Astrocyte (in vitro differentiated cells and primary cell): ENCODE measurements at regions not wholly inside any gene's neighbourhood (a gene's known extent, or its start where the extent isn't known, plus 50 kb on each side); places are given as distances from the start of the nearest gene placed in this dataset.

Source experiments
- DNase-seq: peaks from one replicate; pipeline ENCODE4 v3.0.0-alpha.2; 2010; ENCODE audit warnings: low read depth
- FAIRE-seq: peaks from 2 replicates; lab custom pipeline; 2011; peaks lifted over from hg19 to GRCh38; lab: Jason Lieb, UNC
- H2AFZ ChIP-seq: 2 replicates; pipeline ENCODE4 v1.6.0; 2012; ENCODE audit warnings: low read depth, low read length, inconsistent platforms
- H3K27ac ChIP-seq: 2 replicates; pipeline ENCODE4 v1.5.1; 2011; ENCODE audit warnings: low read depth, low read length, inconsistent platforms
- H3K27me3 ChIP-seq: 2 replicates; pipeline ENCODE4 v1.6.0; 2011; ENCODE audit warnings: low read length, inconsistent platforms; ENCODE audit not compliant: insufficient read depth
- H3K36me3 ChIP-seq: 2 replicates; pipeline ENCODE4 v1.5.1; 2011; ENCODE audit warnings: low read length, inconsistent platforms; ENCODE audit not compliant: insufficient read depth
- H3K4me1 ChIP-seq: 2 replicates; pipeline ENCODE4 v1.5.1; 2011; ENCODE audit warnings: low read length, inconsistent platforms; ENCODE audit not compliant: insufficient read depth
- H3K4me2 ChIP-seq: 2 replicates; pipeline ENCODE4 v1.6.0; 2012; ENCODE audit warnings: low read length, inconsistent platforms
- H3K4me3 ChIP-seq: 2 replicates; pipeline ENCODE4 v1.5.1; 2011; ENCODE audit warnings: low read depth, mild to moderate bottlenecking, low read length, inconsistent platforms; ENCODE audit not compliant: insufficient read depth
- H3K79me2 ChIP-seq: 2 replicates; pipeline ENCODE4 v1.6.0; 2012; ENCODE audit warnings: mild to moderate bottlenecking, low read length, inconsistent platforms; ENCODE audit not compliant: insufficient read depth
- H3K9ac ChIP-seq: 2 replicates; pipeline ENCODE4 v1.6.0; 2012; ENCODE audit warnings: mild to moderate bottlenecking, low read length, inconsistent platforms
- H3K9me3 ChIP-seq: 2 replicates; pipeline ENCODE4 v1.5.1; 2012; ENCODE audit warnings: low read depth, mild to moderate bottlenecking, low read length, inconsistent platforms; ENCODE audit not compliant: insufficient read depth
- H4K20me1 ChIP-seq: 2 replicates; pipeline ENCODE4 v1.6.0; 2012; ENCODE audit warnings: low read length, inconsistent platforms; ENCODE audit not compliant: insufficient read depth
- H3K27ac Mint-ChIP-seq: one replicate; pipeline ENCODE4 v1.8.0; 2021; ENCODE audit warnings: mild to moderate bottlenecking, mixed read lengths; ENCODE audit not compliant: unreplicated experiment
- H3K27me3 Mint-ChIP-seq: one replicate; pipeline ENCODE4 v1.8.0; 2021; ENCODE audit warnings: low read depth, mixed read lengths; ENCODE audit not compliant: unreplicated experiment
- H3K36me3 Mint-ChIP-seq: one replicate; pipeline ENCODE4 v1.8.0; 2021; ENCODE audit warnings: low read depth, mixed read lengths; ENCODE audit not compliant: unreplicated experiment
- H3K4me1 Mint-ChIP-seq: one replicate; pipeline ENCODE4 v1.8.0; 2021; ENCODE audit warnings: low read depth, mixed read lengths; ENCODE audit not compliant: unreplicated experiment
- H3K4me3 Mint-ChIP-seq: one replicate; pipeline ENCODE4 v1.8.0; 2021; ENCODE audit warnings: mild to moderate bottlenecking, moderate library complexity, mixed read lengths; ENCODE audit not compliant: unreplicated experiment
- H3K9me3 Mint-ChIP-seq: one replicate; pipeline ENCODE4 v1.8.0; 2021; ENCODE audit warnings: mild to moderate bottlenecking, mixed read lengths; ENCODE audit not compliant: unreplicated experiment
- EZH2 ChIP-seq: IDR thresholded peaks from 2 replicates; pipeline ENCODE4 v1.6.1; 2012; ENCODE audit warnings: mild to moderate bottlenecking, low read length, inconsistent platforms; ENCODE audit not compliant: insufficient read depth
- TF ChIP-seq, protein P1 (sequence below): IDR thresholded peaks from 2 replicates; pipeline ENCODE4 v1.5.1; 2011; ENCODE audit warnings: low read depth, mild to moderate bottlenecking, inconsistent platforms, low read length, moderate library complexity; ENCODE audit not compliant: insufficient read depth

DNA sequence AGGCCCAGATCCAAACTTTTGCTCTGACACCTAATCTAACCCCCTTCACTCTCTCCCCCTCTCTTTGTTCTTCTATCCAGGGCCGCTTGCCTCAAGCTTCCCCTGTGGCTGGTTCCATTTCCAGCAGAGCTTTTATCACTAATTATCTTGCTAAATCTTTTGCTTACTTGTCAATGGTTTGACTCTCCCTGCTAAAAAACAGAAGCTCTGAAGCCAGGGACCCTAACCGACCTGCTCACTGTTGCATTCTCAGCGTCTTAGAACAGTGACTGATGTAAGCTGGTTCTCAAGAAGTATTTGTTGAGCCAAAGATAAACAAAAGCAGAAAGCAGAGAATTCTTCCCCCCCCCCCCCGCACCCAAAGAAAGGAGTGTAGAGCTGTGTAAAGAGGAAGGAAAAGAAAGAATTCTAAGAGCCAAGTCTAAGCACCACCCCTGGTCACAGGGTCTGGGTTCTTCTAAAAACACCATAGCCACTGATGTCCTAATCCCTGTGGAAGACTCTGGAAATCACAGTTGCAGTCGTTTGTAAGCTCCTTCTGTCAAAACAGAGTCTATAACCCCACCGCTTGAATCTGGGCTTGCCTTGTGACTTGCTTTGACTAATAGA, 385.8 kb downstream of the MED13L start:
- H3K36me3 ChIP-seq = no peaks in the 10 kb centered on the region
- FAIRE-seq (no peak), DNase-seq (no peak)
- H2AFZ ChIP-seq = no peak overlapping the region
- H3K4me1 Mint-ChIP-seq = no peaks in the 10 kb centered on the region
- no peaks in the 10 kb centered on the region for H3K79me2 ChIP-seq
- H3K27ac Mint-ChIP-seq = no peak overlapping the region
- no peak overlapping the region for H3K27ac ChIP-seq
- no peak overlapping the region for H3K9ac ChIP-seq
- H3K4me3 ChIP-seq = no peak overlapping the region
- H3K36me3 Mint-ChIP-seq = no peaks in the 10 kb centered on the region
- H3K4me3 Mint-ChIP-seq = no peak overlapping the region
- no peaks in the 10 kb centered on the region for H3K27me3 ChIP-seq
- peaks cover 2% of the 10 kb centered on the region for H3K9me3 Mint-ChIP-seq
- H4K20me1 ChIP-seq = no peaks in the 10 kb centered on the region
- H3K9me3 ChIP-seq = no peaks in the 10 kb centered on the region
- no peak overlapping the region for H3K4me2 ChIP-seq
- peaks cover 25% of the 10 kb centered on the region for H3K27me3 Mint-ChIP-seq
- H3K4me1 ChIP-seq = no peaks in the 10 kb centered on the region
- TF ChIP-seq, protein P1, sequence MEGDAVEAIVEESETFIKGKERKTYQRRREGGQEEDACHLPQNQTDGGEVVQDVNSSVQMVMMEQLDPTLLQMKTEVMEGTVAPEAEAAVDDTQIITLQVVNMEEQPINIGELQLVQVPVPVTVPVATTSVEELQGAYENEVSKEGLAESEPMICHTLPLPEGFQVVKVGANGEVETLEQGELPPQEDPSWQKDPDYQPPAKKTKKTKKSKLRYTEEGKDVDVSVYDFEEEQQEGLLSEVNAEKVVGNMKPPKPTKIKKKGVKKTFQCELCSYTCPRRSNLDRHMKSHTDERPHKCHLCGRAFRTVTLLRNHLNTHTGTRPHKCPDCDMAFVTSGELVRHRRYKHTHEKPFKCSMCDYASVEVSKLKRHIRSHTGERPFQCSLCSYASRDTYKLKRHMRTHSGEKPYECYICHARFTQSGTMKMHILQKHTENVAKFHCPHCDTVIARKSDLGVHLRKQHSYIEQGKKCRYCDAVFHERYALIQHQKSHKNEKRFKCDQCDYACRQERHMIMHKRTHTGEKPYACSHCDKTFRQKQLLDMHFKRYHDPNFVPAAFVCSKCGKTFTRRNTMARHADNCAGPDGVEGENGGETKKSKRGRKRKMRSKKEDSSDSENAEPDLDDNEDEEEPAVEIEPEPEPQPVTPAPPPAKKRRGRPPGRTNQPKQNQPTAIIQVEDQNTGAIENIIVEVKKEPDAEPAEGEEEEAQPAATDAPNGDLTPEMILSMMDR = no peak
- TF ChIP-seq EZH2 = no peak

DNA sequence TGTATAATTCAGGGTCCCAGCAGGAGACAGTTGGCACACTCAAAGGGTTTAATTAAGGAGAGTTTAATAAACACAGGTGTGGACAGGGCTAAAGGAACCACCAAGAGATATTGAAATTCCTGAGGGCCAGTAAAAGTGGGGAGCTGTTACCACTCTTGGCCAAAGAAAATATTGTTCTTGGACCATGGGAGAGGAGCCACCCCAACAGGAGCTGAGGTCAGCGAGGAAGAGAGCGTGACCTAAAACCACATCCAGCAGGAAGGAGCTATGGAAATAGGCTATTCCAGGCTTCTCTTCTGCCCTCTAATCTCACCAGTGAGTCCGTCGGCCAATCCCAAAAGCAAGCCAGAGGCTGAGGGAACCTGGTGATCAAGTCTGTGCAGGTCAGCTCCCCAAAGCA, 390.8 kb downstream of the MED13L start:
- no peaks in the 10 kb centered on the region for H3K4me1 Mint-ChIP-seq
- Histone ChIP-seq H3K79me2 (no peaks in the 10 kb centered on the region), H3K4me1 (no peaks in the 10 kb centered on the region), H2AFZ (no peak overlapping the region), H3K9ac (no peak overlapping the region), H4K20me1 (no peaks in the 10 kb centered on the region), H3K27ac (no peak overlapping the region), H3K9me3 (no peaks in the 10 kb centered on the region), H3K4me2 (no peak overlapping the region), H3K4me3 (no peak overlapping the region), H3K36me3 (no peaks in the 10 kb centered on the region), H3K27me3 (no peaks in the 10 kb centered on the region)
- H3K27me3 Mint-ChIP-seq = peaks cover 5% of the 10 kb centered on the region
- DNase-seq (no peak), FAIRE-seq (no peak)
- no peak overlapping the region for H3K4me3 Mint-ChIP-seq
- no peaks in the 10 kb centered on the region for H3K36me3 Mint-ChIP-seq
- H3K27ac Mint-ChIP-seq = no peak overlapping the region
- no peaks in the 10 kb centered on the region for H3K9me3 Mint-ChIP-seq
- TF ChIP-seq, protein P1 = no peak
- no peak for TF ChIP-seq EZH2

DNA sequence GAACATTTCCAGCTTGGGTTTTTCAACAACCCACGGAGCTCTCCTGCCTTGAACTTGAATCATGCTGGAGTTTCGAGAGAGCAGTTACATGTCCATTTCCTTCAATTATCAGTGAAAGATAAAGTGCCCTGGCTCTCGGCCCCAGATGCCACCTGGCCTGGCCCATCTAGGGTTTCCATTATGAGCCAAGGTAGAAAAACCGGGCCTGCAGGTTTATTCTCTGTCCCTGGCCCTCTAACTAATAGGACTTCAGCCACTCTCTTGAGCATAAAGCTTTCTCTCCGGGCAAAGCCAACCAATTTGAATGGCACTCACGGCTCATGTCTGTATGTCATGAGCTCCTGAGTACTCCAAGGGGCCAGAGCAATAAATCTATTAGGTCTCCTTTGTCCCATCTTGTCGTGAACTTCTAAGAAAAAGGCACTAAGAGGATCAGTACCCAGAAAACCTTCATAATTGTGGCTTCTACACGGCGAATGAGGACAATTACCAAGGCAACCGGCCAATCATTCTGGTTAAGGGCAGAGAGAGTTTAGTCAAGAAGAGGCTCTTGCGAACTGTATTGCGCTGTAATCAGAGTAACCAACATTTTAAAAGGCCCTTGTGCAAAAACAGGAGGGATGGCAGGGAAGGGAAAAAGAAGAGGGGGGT, 392.3 kb downstream of the MED13L start:
- Histone ChIP-seq H3K4me3 (no peak overlapping the region), H3K4me2 (no peak overlapping the region), H3K27me3 (no peaks in the 10 kb centered on the region), H3K4me1 (no peaks in the 10 kb centered on the region), H4K20me1 (no peaks in the 10 kb centered on the region), H3K9me3 (no peaks in the 10 kb centered on the region), H3K36me3 (no peaks in the 10 kb centered on the region), H2AFZ (no peak overlapping the region), H3K9ac (no peak overlapping the region), H3K27ac (no peak overlapping the region), H3K79me2 (no peaks in the 10 kb centered on the region)
- no peak for DNase-seq
- Mint-ChIP-seq H3K4me1 (no peaks in the 10 kb centered on the region), H3K27me3 (peaks cover 5% of the 10 kb centered on the region), H3K4me3 (no peak overlapping the region), H3K9me3 (peaks cover 5% of the 10 kb centered on the region), H3K27ac (no peak overlapping the region), H3K36me3 (no peaks in the 10 kb centered on the region)
- TF ChIP-seq, protein P1 = no peak
- TF ChIP-seq EZH2 = no peak
- FAIRE-seq = no peak
